ENCODE measurements at regions not wholly inside any gene's neighbourhood (a gene's known extent, or its start where the extent isn't known, plus 50 kb on each side); places are given as distances from the start of the nearest gene placed in this dataset.
"Not testable (repeated sequence)": the region's sequence is repeated elsewhere in the genome, so short reads cannot be mapped to it uniquely, and the experiment has no call there.

- FAIRE-seq: not testable (repeated sequence)
Measured at GRCh38 chr5:34189246-34189645, 146.2 kb upstream of the C1QTNF3 start.

DNA sequence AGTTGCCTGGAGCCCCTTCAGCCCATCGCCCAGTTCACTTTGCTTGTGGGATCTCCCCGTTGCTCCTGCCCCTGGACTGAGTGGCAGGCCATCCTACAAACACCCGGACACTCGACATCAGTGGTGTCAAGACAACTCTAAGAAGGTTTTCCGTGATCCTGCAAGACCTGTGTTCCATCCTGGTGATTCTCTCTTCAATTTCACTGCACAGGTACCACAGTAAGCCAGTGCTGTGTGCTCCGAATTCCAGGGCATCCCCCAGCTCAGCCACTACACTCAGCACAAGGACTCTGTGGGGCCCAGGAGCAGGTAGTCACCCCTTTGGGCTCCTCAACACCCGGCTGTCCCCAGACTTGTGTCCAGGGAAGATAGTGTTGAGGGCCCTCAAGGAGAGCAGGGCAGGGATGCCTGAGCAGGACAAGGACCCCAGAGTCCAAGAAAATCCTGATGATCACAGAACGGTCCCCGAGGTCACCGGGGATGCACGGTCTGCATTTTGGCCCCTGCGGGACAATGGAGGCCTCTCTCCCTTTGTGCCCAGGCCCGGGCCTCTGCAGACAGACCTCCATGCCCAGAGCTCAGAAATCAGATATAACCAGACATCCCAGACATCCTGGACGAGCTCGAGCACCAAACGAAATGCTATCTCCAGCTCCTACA lies 146.9 kb upstream of the C1QTNF3 start:
- FAIRE-seq: not testable (repeated sequence)

DNA sequence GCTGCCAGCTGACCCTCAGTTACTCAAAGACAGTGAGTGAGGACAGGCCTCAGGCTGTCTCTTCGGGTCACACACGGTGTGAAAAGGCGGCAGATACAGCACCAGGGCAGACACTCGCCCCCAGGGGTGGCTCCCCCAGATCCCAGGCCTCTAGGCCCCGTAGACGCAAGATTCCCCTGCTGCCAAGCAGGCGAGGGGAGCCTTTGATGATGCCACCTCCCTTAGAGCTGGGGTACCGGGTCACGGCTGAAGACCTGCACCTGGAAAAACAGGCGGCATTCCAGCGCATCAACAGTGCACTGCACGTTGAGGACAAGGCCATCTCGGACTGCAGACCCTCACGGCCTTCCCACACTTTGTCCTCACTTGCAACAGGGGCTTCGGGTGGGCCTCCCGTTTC lies 147.5 kb upstream of the C1QTNF3 start:
- not testable (repeated sequence) for FAIRE-seq

DNA sequence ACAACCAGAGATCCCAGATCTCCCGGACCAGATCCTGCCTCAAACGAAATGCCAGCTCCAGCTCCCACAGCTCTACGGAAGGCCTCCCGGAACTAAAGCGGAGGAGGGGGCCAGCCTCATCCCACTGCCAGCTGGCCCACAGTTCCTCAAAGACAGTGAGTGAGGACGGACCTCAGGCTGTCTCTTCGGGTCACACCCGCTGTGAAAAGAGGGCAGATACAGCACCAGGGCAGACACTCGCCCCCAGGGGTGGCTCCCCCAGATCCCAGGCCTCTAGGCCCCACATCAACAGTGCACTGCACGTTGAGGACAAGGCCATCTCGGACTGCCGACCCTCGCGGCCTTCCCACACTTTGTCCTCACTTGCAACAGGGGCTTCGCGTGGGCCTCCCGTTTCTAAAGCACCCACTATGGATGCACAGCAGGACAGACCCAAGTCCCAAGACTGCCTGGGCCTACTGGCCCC lies 148.3 kb upstream of the C1QTNF3 start:
- not testable (repeated sequence) for FAIRE-seq

DNA sequence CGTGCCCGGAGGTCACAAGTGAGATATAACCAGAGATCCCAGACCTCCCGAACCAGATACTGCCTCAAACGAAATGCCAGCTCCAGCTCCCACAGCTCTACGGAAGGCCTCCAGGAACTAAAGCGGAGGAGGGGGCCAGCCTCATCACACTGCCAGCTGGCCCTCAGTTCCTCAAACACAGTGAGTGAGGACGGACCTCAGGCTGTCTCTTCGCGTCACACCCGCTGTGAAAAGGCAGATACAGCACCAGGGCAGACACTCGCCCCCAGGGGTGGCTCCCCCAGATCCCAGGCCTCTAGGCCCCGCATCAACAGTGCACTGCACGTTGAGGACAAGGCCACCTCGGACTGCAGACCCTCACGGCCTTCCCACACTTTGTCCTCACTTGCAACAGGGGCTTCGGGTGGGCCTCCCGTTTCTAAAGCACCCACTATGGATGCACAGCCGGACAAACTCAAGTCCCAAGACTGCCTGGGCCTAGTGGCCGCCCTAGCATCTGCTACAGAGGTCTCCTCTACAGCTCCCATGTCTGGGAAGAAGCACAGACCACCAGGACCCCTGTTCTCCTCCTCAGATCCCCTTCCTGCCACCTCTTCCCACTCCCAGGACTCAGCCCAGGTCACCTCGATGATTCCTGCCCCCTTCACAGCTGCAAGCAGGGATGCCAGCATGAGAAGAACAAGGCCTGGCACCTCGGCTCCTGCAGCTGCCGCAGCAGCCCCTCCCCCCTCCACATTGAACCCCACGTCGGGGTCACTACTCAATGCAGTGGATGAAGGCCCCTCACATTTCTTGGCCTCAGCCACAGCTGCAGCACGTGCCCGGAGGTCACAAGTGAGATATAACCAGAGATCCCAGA lies 149.3 kb upstream of the C1QTNF3 start:
- FAIRE-seq: not testable (repeated sequence)

DNA sequence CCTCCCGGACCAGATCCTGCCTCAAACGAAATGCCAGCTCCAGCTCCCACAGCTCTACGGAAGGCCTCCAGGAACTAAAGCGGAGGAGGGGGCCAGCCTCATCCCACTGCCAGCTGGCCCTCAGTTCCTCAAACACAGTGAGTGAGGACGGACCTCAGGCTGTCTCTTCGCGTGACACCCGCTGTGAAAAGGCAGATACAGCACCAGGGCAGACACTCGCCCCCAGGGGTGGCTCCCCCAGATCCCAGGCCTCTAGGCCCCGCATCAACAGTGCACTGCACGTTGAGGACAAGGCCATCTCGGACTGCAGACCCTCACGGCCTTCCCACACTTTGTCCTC lies 149.9 kb upstream of the C1QTNF3 start:
- not testable (repeated sequence) for FAIRE-seq

DNA sequence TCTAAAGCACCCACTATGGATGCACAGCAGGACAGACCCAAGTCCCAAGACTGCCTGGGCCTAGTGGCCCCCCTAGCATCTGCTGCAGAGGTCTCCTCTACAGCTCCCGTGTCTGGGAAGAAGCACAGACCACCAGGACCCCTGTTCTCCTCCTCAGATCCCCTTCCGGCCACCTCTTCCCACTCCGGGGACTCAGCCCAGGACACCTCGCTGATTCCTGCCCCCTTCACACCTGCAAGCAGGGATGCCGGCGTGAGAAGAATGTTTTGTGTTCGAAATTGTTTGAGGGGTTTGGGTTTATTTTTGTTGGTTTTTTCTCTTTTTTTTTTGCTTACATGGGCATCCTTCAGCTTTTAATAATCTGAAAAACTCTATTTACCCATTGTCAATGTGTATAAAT lies 150.3 kb upstream of the C1QTNF3 start:
- FAIRE-seq: not testable (repeated sequence)

DNA sequence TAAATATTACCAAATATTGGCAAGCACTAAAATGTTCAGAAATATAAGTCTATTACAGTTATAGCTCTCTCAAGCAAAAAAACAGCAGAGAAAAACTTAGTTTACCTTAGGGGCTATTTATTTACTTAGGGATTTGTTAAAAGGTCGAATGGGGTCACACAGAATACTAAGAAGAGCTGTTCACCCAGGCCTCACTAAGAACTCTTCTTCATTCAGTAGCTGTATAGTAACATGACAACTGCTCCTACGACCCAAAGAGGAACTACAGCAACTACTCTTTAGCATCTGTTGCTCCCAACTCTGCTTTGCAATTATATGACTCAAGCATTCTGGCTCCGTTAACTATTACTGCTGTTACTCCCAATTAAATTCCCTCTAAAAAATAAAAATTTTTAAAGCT lies 150.8 kb upstream of the C1QTNF3 start:
- not testable (repeated sequence) for FAIRE-seq

GRCh38 chr5:34196091-34196490 lies 153.1 kb upstream of the C1QTNF3 start:
- not testable (repeated sequence) for FAIRE-seq

DNA sequence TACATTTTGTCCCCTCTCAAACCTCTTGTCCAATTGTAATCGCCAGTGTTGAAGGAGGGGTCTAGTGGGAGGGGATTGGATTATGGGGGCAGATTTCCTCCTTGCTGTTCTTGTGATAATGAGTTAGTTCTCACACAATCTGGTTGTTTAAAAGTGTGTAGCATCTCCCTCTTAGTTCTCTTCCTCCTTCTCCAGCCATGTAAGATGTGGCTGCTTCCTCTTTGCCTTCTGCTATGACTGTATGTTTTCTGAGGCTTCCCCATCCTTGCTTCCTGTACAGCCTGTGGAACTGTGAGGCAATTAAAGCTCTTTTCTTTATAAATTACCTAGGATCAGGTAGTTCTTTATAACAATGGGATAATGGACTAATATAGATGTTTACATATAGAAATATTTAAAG lies 162.3 kb upstream of the C1QTNF3 start:
- not testable (repeated sequence) for FAIRE-seq

GRCh38 chr5:34217386-34217785 lies 174.4 kb upstream of the C1QTNF3 start:
- FAIRE-seq: not testable (repeated sequence)

DNA sequence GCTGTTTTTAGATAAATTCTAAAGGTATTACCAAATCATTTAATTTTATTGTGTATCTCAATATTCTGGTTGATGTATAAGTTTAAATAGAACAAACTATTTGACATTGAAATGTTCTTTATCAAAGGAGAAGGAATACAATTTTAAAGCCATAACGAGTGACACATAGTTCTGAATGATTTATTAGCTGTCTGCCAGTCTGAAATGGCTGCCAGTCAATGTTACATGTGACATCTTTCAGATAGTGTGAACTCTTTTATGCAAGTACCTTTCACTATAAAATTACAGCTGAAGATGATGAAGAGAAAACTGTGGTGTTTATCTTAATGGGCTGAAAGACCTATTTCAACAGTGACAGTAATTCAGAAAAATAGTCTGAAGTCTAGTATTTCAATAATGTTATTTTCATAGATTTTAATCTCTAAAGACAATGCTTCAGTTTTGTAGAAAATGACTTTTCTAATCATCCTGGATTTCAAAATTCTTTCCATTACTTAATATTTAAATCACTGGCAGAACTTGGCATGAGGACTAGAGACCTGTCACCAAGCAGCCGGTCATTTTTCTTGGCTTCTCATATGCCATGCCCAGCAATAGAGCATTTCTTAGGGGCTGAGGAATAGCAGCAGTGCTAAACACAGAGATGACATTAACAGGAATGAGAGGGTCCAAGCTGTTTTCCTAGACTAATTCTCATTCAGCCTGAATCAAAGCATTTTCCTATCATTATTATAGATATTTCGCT lies 178.5 kb upstream of the C1QTNF3 start:
- not testable (repeated sequence) for FAIRE-seq

DNA sequence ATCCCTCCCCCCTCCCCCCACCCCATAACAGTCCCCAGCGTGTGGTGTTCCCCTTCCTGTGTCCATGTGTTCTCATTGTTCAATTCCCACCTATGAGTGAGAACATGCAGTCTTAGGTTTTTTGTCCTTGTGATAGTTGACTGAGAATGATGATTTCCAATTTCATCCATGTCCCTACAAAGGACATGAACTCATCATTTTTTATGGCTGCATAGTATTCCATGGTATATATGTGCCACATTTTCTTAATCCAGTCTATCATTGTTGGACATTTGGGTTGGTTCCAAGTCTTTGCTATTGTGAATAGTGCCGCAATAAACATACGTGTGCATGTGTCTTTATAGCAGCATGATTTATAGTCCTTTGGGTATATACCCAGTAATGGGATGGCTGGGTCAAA lies 180.1 kb upstream of the C1QTNF3 start:
- not testable (repeated sequence) for FAIRE-seq

- not testable (repeated sequence) for FAIRE-seq
Measured at GRCh38 chr5:34230402-34230801, 187.4 kb upstream of the C1QTNF3 start.

DNA sequence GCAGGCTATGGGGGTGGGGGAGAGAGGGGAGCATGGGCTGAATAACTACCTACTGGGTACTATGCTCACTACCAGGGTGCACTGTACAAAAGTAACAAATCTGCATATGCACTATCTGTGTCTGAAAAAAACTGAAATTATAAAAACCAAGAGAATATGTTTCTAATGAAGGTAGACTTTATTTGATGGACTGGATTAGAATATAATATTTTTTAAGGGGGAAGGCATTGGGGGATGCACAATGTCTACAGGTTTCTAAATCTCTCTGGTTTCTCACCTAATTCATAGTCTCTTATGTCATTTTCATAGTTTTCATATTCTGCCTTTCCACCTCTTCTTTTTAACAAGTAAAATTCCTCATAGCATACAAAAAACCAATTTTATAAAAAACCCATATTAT lies 200.8 kb upstream of the C1QTNF3 start:
- not testable (repeated sequence) for FAIRE-seq

DNA sequence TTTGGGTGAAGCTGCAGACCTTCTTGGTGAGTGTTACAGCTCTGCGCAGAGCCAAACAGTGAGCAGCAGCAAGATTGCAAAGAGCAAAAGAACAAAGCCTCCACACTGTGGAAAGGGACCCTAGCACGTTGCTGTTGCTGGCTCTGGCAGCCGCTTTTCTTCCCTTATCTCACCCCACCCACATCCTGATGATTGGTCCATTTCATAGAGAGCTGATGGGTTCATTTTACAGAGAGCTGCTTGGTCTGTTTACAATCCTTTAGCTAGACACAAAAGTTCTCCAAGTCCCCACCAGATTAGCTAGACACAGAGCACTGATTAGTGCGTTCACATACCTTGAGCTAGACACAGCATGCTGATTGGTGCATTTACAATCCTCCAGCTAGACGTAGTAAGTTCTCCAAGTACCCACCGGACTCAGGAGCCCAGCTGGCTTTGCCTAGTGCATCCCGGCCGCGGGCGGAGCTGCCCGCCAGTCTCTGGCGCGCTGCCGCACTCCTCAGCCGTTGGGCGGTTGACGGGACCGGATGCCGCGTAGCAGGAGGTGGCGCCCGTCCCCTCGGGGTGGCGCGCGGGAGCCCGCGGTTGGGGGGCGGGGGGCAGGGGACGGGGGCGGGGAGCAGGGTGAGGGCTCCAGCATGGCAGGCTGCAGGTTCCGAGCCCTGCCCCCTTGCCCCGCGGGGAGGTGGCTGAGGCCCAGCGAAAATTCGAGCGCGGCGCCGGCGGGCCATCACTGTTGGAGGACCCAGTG lies 201.4 kb upstream of the C1QTNF3 start:
- FAIRE-seq: not testable (repeated sequence)

DNA sequence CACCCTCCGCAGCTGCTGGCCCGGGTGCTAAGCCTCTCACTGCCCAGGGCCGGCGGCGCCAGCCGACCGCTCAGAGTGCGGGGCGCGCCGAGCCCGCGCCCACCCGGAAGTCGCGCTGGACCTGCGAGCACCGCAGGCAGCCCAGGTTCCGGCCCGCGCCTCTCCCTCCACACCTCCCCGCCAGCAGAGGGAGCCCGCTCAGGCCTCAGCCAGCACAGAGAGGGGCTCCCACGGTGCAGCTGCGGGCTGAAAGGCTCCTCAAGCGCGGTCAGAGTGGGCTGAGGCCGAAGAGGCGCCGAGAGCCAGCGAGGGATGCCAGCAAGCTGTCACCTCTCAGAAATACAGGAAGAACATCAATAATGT lies 202.0 kb upstream of the C1QTNF3 start:
- not testable (repeated sequence) for FAIRE-seq

- FAIRE-seq: not testable (repeated sequence)
Measured at GRCh38 chr5:34245813-34246212, 202.8 kb upstream of the C1QTNF3 start.

- not testable (repeated sequence) for FAIRE-seq
Measured at GRCh38 chr5:34258598-34258997, 215.6 kb upstream of the C1QTNF3 start.

GRCh38 chr5:34261020-34261419 lies 218.0 kb upstream of the C1QTNF3 start:
- not testable (repeated sequence) for FAIRE-seq

DNA sequence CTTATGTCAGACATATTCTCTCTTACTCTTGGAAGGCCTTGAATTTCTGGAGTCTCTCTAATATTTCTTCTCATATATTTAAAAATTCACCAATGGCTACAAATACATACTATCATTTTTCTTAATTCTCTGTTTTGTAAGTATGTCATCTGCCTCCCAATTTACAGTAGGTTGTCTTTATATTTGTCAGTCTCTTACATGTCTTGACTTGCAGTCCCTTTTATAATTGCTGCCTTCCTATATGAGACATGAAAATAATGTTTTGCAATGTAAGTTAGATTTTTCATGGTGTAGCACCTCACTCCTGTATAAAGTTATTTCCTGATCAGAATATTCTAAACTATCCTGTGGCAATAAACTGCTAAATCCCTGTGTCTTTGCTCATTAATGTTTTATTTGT lies 223.1 kb upstream of the C1QTNF3 start:
- not testable (repeated sequence) for FAIRE-seq

GRCh38 chr5:34296759-34297158 lies 253.7 kb upstream of the C1QTNF3 start:
- FAIRE-seq: not testable (repeated sequence)

- not testable (repeated sequence) for FAIRE-seq
Measured at GRCh38 chr5:34329201-34329600, 286.2 kb upstream of the C1QTNF3 start.
